HUES64 (cell line): ENCODE measurements at regions not wholly inside any gene's neighbourhood (a gene's known extent, or its start where the extent isn't known, plus 50 kb on each side); places are given as distances from the start of the nearest gene placed in this dataset.

Experiments used
- H3K27ac ChIP-seq: 2 replicates; pipeline ENCODE4 v1.7.0; 2013; ENCODE audit warnings: low read depth, low read length, inconsistent platforms
- H3K27me3 ChIP-seq: 2 replicates; pipeline ENCODE4 v1.6.1; 2013; ENCODE audit warnings: mild to moderate bottlenecking, low read length; ENCODE audit not compliant: insufficient read depth
- H3K36me3 ChIP-seq: 2 replicates; pipeline ENCODE4 v1.6.1; 2013; ENCODE audit warnings: mild to moderate bottlenecking, low read length; ENCODE audit not compliant: insufficient read depth
- H3K4me1 ChIP-seq: 2 replicates; pipeline ENCODE4 v1.6.1; 2013; ENCODE audit warnings: mild to moderate bottlenecking, low read length, moderate library complexity; ENCODE audit not compliant: insufficient read depth
- H3K4me3 ChIP-seq: 2 replicates; pipeline ENCODE4 v1.5.1; 2013; ENCODE audit warnings: mild to moderate bottlenecking, low read length, moderate library complexity
- H3K9ac ChIP-seq: 2 replicates; pipeline ENCODE4 v1.6.1; 2013; ENCODE audit warnings: mild to moderate bottlenecking, low read depth, low read length
- H3K9me3 ChIP-seq: 2 replicates; pipeline ENCODE4 v1.6.1; 2013; ENCODE audit warnings: low read depth, low read length; ENCODE audit not compliant: insufficient read depth
- WGBS: fragments of 150-250, 120-280 bp; methylation state at CpG from one replicate; pipeline ENCODE4 v1.1.7; 2013; ENCODE audit warnings: missing lambda C conversion rate; 5-methylcytosine and 5-hydroxymethylcytosine counted together

GRCh38 chr6:103893141-103893581 lies 966.6 kb downstream of the HACE1 start:
- H3K27me3 ChIP-seq = no peaks in the 10 kb centered on the region
- H3K27ac ChIP-seq = no peak overlapping the region
- H3K36me3 ChIP-seq = no peaks in the 10 kb centered on the region
- no peaks in the 10 kb centered on the region for H3K9me3 ChIP-seq
- H3K4me1 ChIP-seq = no peaks in the 10 kb centered on the region
- H3K4me3 ChIP-seq = no peak overlapping the region
- WGBS = 94% methylated on average over 2 of the region's 2 CpGs
- H3K9ac ChIP-seq = no peak overlapping the region

DNA sequence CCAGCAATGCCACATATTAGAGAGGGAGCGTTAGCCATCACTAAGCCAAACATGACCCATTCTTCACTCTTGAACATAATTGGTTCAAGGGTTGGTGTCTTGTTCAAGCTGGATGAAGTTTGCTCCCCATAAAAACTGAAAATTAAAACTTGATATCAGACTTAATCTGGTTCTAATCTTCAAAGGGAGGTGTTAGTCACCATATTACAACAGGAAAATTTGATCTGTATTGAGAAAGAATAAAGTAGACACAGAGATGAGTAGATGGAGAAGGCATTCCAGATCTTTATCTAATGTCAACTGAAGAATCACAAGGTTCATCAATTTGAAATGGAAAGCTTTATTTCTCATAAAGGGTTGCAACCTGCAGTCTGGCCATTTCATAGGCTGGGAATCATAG lies 972.8 kb downstream of the HACE1 start:
- no peak overlapping the region for H3K27ac ChIP-seq
- no peak overlapping the region for H3K4me3 ChIP-seq
- H3K27me3 ChIP-seq = no peaks in the 10 kb centered on the region
- H3K4me1 ChIP-seq = no peaks in the 10 kb centered on the region
- no peaks in the 10 kb centered on the region for H3K36me3 ChIP-seq
- H3K9ac ChIP-seq = no peak overlapping the region
- no peaks in the 10 kb centered on the region for H3K9me3 ChIP-seq
- 100% methylated on average over 1 of the region's 1 CpG for WGBS

DNA sequence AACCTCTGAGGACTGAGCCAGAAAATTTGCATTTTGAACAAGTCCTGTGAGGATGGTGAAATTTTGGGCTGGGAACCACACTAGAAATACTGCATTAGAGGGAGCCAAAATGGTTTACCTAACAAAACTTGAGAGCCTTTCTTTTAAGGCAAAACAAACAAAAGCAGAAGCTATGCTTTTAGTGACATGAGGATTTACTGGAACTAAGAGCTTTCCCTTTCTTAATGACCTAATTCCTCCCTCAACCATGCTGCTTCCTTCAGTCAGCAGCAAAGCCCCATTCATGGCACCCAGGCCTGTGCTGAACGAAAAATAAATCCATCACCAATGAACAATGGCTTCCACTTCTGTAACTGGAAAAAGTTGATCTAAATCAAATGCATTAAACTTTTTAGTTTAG lies 974.3 kb downstream of the HACE1 start:
- Histone ChIP-seq H3K9me3 (no peaks in the 10 kb centered on the region), H3K27me3 (no peaks in the 10 kb centered on the region), H3K9ac (no peak overlapping the region), H3K27ac (no peak overlapping the region), H3K4me1 (no peaks in the 10 kb centered on the region), H3K36me3 (no peaks in the 10 kb centered on the region), H3K4me3 (no peak overlapping the region)
- 91% methylated on average over 1 of the region's 1 CpG for WGBS

DNA sequence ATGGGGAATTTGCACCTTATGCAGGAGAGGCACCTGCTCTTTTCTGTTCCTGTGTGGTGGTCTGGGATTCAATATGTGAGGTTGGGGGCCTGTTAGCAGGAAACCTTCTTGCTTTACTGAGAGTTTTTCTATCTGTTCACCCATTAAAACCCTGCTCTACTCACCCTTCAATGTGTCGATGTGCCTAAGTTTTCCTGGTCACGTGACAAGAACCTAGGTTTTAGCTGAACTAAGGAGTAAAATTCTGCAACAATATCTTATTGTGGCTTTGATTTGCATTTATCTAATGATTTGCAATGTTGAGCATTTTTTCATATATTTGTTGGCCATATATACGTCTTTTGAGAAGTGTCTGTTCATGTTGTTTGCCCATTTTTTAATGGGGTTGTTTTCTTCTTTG lies 979.9 kb downstream of the HACE1 start:
- WGBS = 98% methylated on average over 3 of the region's 3 CpGs
- Histone ChIP-seq H3K4me3 (no peak overlapping the region), H3K9me3 (peaks cover 6% of the 10 kb centered on the region; the same call in 1 of the 2 replicates), H3K27me3 (no peaks in the 10 kb centered on the region), H3K4me1 (peaks cover 7% of the 10 kb centered on the region), H3K36me3 (no peaks in the 10 kb centered on the region), H3K27ac (no peak overlapping the region), H3K9ac (no peak overlapping the region)

DNA sequence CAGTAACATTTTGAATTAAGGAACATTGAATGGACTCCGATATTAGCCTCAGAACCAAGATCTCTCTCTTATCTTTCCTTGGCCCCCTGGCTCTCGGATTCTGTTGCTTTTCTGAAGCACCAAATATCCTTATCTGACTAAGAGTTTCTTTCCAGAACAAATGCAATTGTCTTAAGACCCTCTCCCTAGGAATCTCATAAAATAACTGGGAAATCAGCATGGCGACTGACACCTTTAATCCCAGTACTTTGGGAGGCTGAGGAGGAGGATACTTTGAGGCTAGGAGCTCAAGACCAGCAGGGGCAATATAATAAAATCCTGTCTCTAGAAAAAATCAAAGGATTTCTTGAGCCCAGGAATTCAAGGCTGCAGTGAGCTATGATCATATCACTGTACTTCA lies 984.5 kb downstream of the HACE1 start:
- Histone ChIP-seq H3K4me1 (peaks cover 31% of the 10 kb centered on the region), H3K27ac (no peak overlapping the region), H3K9ac (no peak overlapping the region), H3K36me3 (no peaks in the 10 kb centered on the region), H3K27me3 (no peaks in the 10 kb centered on the region), H3K4me3 (no peak overlapping the region), H3K9me3 (peaks cover 6% of the 10 kb centered on the region; the same call in 1 of the 2 replicates)
- 85% methylated on average over 2 of the region's 3 CpGs for WGBS

DNA sequence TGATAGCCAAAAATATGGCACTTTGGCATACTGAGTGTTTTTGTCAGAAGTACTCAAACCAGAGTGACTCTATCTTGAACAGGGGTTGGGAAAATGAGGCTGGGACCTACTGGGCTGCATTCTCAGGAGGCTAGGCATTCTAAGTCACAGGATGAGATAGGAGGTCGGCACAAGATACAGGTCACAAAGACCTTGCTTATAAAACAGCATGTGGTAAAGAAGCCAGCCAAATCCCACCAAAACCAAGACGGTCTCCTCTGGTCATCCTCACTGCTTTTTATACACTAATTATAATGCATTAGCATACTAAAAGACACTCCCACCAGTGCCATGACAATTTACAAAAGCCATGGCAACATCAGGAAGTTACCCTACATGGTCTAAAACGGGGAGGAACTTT lies 985.1 kb downstream of the HACE1 start:
- H3K9me3 ChIP-seq = peaks cover 1% of the 10 kb centered on the region; the same call in 1 of the 2 replicates
- peaks cover 31% of the 10 kb centered on the region for H3K4me1 ChIP-seq
- WGBS = 32% methylated on average over 3 of the region's 3 CpGs
- H3K27ac ChIP-seq = no peak overlapping the region
- no peak overlapping the region for H3K4me3 ChIP-seq
- H3K9ac ChIP-seq = no peak overlapping the region
- no peaks in the 10 kb centered on the region for H3K27me3 ChIP-seq
- no peaks in the 10 kb centered on the region for H3K36me3 ChIP-seq

- Histone ChIP-seq H3K27me3 (no peaks in the 10 kb centered on the region), H3K9ac (no peak overlapping the region; the same call in 1 of the 2 replicates), H3K9me3 (no peaks in the 10 kb centered on the region), H3K27ac (no peak overlapping the region), H3K4me3 (no peak overlapping the region; the same call in 1 of the 2 replicates), H3K36me3 (no peaks in the 10 kb centered on the region), H3K4me1 (peaks cover 31% of the 10 kb centered on the region)
Observed at GRCh38 chr6:103872678-103873077, 987.0 kb downstream of the HACE1 start.

DNA sequence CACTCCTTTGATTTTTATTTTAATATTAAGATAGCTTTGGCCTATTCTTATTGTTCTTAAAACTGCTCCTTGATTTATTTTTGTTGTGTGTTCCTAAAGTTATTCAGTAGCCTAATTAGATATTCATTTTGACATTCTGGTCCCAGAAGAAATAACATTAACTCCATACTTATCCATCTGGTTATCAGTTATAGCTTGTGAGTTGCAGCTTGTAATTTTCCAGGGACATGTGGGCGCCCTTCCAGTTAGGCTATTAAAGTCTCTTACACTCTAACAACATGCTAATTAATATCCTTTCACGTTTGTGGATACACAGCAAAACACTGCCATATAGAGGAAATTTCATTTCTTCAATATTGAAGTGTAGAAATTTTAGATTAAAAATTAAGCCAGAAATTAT lies 987.5 kb downstream of the HACE1 start:
- WGBS = 89% methylated on average over 1 of the region's 2 CpGs
- H3K36me3 ChIP-seq = no peaks in the 10 kb centered on the region
- H3K27ac ChIP-seq = no peak overlapping the region
- H3K4me3 ChIP-seq = no peak overlapping the region
- no peaks in the 10 kb centered on the region for H3K9me3 ChIP-seq
- H3K4me1 ChIP-seq = peaks cover 31% of the 10 kb centered on the region
- no peak overlapping the region for H3K9ac ChIP-seq
- no peaks in the 10 kb centered on the region for H3K27me3 ChIP-seq

GRCh38 chr6:103870970-103871369 lies 988.7 kb downstream of the HACE1 start:
- Histone ChIP-seq H3K27ac (no peak overlapping the region), H3K27me3 (no peaks in the 10 kb centered on the region), H3K4me1 (peaks cover 31% of the 10 kb centered on the region), H3K9me3 (no peaks in the 10 kb centered on the region), H3K4me3 (no peak overlapping the region), H3K9ac (no peak overlapping the region), H3K36me3 (no peaks in the 10 kb centered on the region)
- WGBS = 100% methylated on average over 1 of the region's 2 CpGs

DNA sequence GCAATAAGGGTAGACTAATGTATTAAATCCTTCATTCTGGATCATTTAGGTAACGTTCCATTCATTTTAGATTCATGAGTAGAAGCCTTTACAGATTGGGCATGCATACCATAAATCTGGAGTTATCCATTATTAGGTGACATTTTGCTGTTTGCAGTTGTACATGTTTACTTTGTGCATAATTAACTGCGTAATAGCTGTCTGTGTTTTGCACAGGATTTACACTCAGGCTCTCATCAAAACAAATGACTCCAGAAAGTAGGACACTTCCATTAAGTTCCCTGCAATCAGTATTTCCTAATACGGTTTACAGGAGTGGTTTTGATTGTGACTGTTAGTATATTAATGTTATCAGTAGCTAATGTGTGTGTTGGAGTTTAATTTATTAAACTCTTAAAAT lies 997.4 kb downstream of the HACE1 start:
- H3K4me3 ChIP-seq = no peak overlapping the region
- WGBS = 79% methylated on average over 3 of the region's 3 CpGs

GRCh38 chr6:103858003-103858402 lies 1001.7 kb downstream of the HACE1 start:
- 93% methylated on average over 1 of the region's 2 CpGs for WGBS
- no peaks in the 10 kb centered on the region for H3K4me1 ChIP-seq
- no peaks in the 10 kb centered on the region for H3K36me3 ChIP-seq
- no peaks in the 10 kb centered on the region for H3K9me3 ChIP-seq
- H3K27ac ChIP-seq = no peak overlapping the region
- H3K27me3 ChIP-seq = no peaks in the 10 kb centered on the region
- H3K9ac ChIP-seq = no peak overlapping the region
- no peak overlapping the region for H3K4me3 ChIP-seq

More for the DNA sequence above, 997.4 kb downstream of the HACE1 start:
- Histone ChIP-seq H3K9me3 (no peaks in the 10 kb centered on the region), H3K27me3 (no peaks in the 10 kb centered on the region), H3K36me3 (no peaks in the 10 kb centered on the region), H3K4me1 (no peaks in the 10 kb centered on the region), H3K27ac (no peak overlapping the region), H3K9ac (no peak overlapping the region)

GRCh38 chr6:103855750-103856149 lies 1004.0 kb downstream of the HACE1 start:
- Histone ChIP-seq H3K27me3 (no peaks in the 10 kb centered on the region), H3K9me3 (no peaks in the 10 kb centered on the region), H3K36me3 (no peaks in the 10 kb centered on the region), H3K9ac (no peak overlapping the region), H3K4me1 (no peaks in the 10 kb centered on the region), H3K27ac (no peak overlapping the region), H3K4me3 (no peak overlapping the region)
- WGBS = 45% methylated on average over 2 of the region's 3 CpGs
